ENCODE measurements at regions not wholly inside any gene's neighbourhood (a gene's known extent, or its start where the extent isn't known, plus 50 kb on each side); places are given as distances from the start of the nearest gene placed in this dataset.

DNA sequence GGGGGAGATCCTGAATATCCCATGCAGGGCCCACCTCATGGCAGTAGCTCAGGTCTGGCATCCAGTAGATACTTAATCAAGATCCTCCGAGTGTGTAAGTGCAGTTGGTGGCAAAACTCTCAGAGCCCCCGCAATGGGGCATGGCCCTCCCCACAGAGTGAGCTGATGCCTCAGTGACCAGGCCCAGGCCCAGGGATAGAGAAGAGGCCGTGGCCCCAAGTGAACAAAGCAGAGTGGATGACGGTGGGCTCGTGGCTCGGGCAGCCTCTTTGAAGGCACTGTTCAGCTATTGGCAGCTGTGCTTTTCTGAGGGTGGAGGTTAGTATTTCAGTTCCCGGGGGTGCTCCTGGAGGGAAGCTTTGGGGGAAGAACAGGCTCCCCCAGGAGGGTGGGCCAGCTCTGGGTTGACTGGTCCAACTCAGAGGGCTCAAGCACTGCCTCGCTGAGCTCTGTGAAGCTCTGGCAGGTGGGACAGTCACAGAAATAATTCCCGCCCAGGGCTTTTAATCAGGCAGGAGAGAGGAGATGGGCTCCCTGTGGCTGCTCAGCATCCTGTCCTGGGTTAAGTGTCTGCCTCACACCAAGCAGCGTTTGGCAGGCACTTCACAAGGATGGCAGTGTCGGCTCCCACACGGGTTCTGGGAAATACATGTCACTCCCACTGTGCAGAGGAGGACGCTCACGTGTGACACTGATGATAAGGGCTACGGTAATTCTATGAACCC, 583.6 kb downstream of the TCERG1L start:
- TF ChIP-seq, protein P1, sequence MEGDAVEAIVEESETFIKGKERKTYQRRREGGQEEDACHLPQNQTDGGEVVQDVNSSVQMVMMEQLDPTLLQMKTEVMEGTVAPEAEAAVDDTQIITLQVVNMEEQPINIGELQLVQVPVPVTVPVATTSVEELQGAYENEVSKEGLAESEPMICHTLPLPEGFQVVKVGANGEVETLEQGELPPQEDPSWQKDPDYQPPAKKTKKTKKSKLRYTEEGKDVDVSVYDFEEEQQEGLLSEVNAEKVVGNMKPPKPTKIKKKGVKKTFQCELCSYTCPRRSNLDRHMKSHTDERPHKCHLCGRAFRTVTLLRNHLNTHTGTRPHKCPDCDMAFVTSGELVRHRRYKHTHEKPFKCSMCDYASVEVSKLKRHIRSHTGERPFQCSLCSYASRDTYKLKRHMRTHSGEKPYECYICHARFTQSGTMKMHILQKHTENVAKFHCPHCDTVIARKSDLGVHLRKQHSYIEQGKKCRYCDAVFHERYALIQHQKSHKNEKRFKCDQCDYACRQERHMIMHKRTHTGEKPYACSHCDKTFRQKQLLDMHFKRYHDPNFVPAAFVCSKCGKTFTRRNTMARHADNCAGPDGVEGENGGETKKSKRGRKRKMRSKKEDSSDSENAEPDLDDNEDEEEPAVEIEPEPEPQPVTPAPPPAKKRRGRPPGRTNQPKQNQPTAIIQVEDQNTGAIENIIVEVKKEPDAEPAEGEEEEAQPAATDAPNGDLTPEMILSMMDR (optimal IDR thresholded peaks at IDR 0.05 in 1 of 3, IDR thresholded peaks at IDR 0.05 in 1 of 3, conservative IDR thresholded peaks at IDR 0.05 in 1 of 3; ENCODE audit: extremely low read depth in 1 of 3, insufficient read depth in 2 of 3, low read length in 3 of 3) = no peak
- TF ChIP-seq EZH2 (IDR thresholded peaks at IDR 0.05; ENCODE audit: low read length) = no peak
